CD4-positive, alpha-beta T cell (primary cell): ENCODE measurements at regions not wholly inside any gene's neighbourhood (a gene's known extent, or its start where the extent isn't known, plus 50 kb on each side); places are given as distances from the start of the nearest gene placed in this dataset.

Experiments used
- ATAC-seq: fragments of 200-7000 bp; cut with Tn5 transposase; one replicate; pipeline ENCODE4 v1.10.0; 2022; ENCODE audit warnings: mild to moderate bottlenecking; ENCODE audit not compliant: poor library complexity
- CTCF ChIA-PET: fragments of 350-600 bp; sonication (Branson Sonifier 250); formaldehyde crosslinking; loops from one replicate; lab custom pipeline; 2021; ENCODE audit warnings: antibody characterized with exemption, inconsistent platforms; lab: Charles Lee
- POLR2A ChIA-PET: fragments of 350-600 bp; sonication (Branson Sonifier 250); formaldehyde crosslinking; loops from one replicate; lab custom pipeline; 2021; ENCODE audit warnings: antibody characterized with exemption, inconsistent platforms; lab: Charles Lee
- DNase-seq, 14 experiments: peaks; one replicate each; pipeline ENCODE4 v3.0.0-alpha.2; 2013 to 2020; ENCODE audit warnings: mixed read lengths in 2 of 14
- H3K27ac ChIP-seq, 2 donors: one replicate each; pipeline versions ENCODE4 v1.5.1 to v1.7.0; 2013; ENCODE audit warnings: low read length in 2 of 2, low read depth in 1 of 2, mild to moderate bottlenecking in 1 of 2
- H3K27me3 ChIP-seq, 2 experiments: 1 replicate in 1 of 2; 2 replicates in 1 of 2; pipeline versions ENCODE4 v1.6.1 to v1.7.0; 2013; ENCODE audit warnings: low read length in 2 of 2, control low read depth in 1 of 2, mild to moderate bottlenecking in 1 of 2, moderate library complexity in 1 of 2; ENCODE audit not compliant: insufficient read depth in 2 of 2, control insufficient read depth in 1 of 2
- H3K36me3 ChIP-seq: one replicate; pipeline ENCODE4 v1.6.1; 2013; ENCODE audit warnings: low read length, control low read depth; ENCODE audit not compliant: insufficient read depth
- H3K4me1 ChIP-seq: one replicate; pipeline ENCODE4 v1.6.1; 2013; ENCODE audit warnings: low read length, control low read depth; ENCODE audit not compliant: insufficient read depth
- H3K4me3 ChIP-seq: one replicate; pipeline ENCODE4 v1.5.1; 2013; ENCODE audit warnings: mild to moderate bottlenecking, low read length, moderate library complexity
- H3K9me3 ChIP-seq, 2 experiments: 1 replicate in 1 of 2; 2 replicates in 1 of 2; pipeline versions ENCODE4 v1.6.1 to v1.7.0; 2013; ENCODE audit warnings: low read length in 2 of 2, mild to moderate bottlenecking in 2 of 2, control low read depth in 1 of 2, moderate library complexity in 1 of 2; ENCODE audit not compliant: control insufficient read depth in 1 of 2, insufficient read depth in 1 of 2
- H3K27ac Mint-ChIP-seq: one replicate; pipeline ENCODE4 v1.8.0; 2020; ENCODE audit warnings: mixed read lengths
- H3K27me3 Mint-ChIP-seq: one replicate; pipeline ENCODE4 v1.8.0; 2021; ENCODE audit warnings: mixed read lengths
- H3K36me3 Mint-ChIP-seq: one replicate; pipeline ENCODE4 v1.8.0; 2021; ENCODE audit warnings: low read depth, mixed read lengths
- H3K4me1 Mint-ChIP-seq: one replicate; pipeline ENCODE4 v1.8.0; 2021; ENCODE audit warnings: low read depth, mixed read lengths
- H3K4me3 Mint-ChIP-seq: one replicate; pipeline ENCODE4 v1.8.0; 2020; ENCODE audit warnings: mild to moderate bottlenecking, mixed read lengths
- H3K9me3 Mint-ChIP-seq: one replicate; pipeline ENCODE4 v1.8.0; 2020; ENCODE audit warnings: mixed read lengths
- intact Hi-C, 2 experiments: fragments of 100-400 bp; cut with DNase I in 1 of 2; cut with micrococcal nuclease in 1 of 2; formaldehyde crosslinking; loops; one replicate each; pipeline versions ENCODE4 v1.15.1 to v1.9.0; 2023 to 2025; cut with DNase I, micrococcal nuclease
- TF ChIP-seq, protein P1 (sequence below): fragments of 200-600 bp; IDR thresholded peaks from one replicate; pipeline ENCODE4 v1.8.0; 2022; ENCODE audit warnings: antibody characterized with exemption, mild to moderate bottlenecking

- TF ChIP-seq, protein P1, sequence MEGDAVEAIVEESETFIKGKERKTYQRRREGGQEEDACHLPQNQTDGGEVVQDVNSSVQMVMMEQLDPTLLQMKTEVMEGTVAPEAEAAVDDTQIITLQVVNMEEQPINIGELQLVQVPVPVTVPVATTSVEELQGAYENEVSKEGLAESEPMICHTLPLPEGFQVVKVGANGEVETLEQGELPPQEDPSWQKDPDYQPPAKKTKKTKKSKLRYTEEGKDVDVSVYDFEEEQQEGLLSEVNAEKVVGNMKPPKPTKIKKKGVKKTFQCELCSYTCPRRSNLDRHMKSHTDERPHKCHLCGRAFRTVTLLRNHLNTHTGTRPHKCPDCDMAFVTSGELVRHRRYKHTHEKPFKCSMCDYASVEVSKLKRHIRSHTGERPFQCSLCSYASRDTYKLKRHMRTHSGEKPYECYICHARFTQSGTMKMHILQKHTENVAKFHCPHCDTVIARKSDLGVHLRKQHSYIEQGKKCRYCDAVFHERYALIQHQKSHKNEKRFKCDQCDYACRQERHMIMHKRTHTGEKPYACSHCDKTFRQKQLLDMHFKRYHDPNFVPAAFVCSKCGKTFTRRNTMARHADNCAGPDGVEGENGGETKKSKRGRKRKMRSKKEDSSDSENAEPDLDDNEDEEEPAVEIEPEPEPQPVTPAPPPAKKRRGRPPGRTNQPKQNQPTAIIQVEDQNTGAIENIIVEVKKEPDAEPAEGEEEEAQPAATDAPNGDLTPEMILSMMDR = no peak
- H3K9me3 Mint-ChIP-seq = peaks cover 10% of the 10 kb centered on the region
- H3K4me3 ChIP-seq = no peak overlapping the region
- H3K4me1 ChIP-seq = no peaks in the 10 kb centered on the region
- no peak overlapping the region for H3K27ac Mint-ChIP-seq
- ATAC-seq (no peak), DNase-seq (no peak)
- no peaks in the 10 kb centered on the region for H3K36me3 Mint-ChIP-seq
- H3K4me3 Mint-ChIP-seq = no peak overlapping the region
- no peak overlapping the region for H3K27ac ChIP-seq
- ChIA-PET POLR2A (no interaction called here), CTCF (no interaction called here)
- no peaks in the 10 kb centered on the region for H3K36me3 ChIP-seq
- H3K4me1 Mint-ChIP-seq = no peaks in the 10 kb centered on the region
- peaks cover 0 to 11% of the 10 kb centered on the region in 2 experiments for H3K9me3 ChIP-seq
- intact Hi-C loops = no loop called here
- H3K27me3 ChIP-seq = peaks cover 0 to 5% of the 10 kb centered on the region in 2 experiments
- peaks cover 18% of the 10 kb centered on the region for H3K27me3 Mint-ChIP-seq
Observed at GRCh38 chr1:5590717-5591116, 401.5 kb downstream of the NPHP4 start.

DNA sequence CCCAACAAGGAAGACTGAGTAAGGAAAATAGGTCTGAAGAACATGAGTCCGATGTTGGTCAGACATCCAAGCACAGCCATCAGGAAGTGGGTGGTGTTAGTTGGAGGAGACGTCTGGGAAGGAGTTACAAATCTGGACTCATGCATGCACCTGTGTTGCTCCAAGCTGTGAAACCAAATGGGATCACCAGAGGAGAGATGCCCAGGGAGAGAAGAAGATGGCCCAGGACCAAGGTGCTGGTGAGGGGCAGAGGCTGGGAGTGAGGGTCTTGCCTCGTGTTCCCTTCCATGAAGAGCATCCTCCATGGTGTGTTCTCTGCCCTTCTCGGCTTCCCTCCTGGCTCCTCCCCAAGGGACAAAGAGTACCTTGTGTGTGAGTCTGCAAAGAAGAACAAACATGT lies 405.6 kb downstream of the NPHP4 start:
- no peaks in the 10 kb centered on the region for H3K4me1 Mint-ChIP-seq
- CTCF ChIA-PET = no interaction called here
- Histone ChIP-seq H3K27ac (no peak overlapping the region), H3K9me3 (no peaks in the 10 kb centered on the region), H3K4me1 (no peaks in the 10 kb centered on the region), H3K4me3 (no peak overlapping the region), H3K36me3 (no peaks in the 10 kb centered on the region), H3K27me3 (peaks cover 0 to 5% of the 10 kb centered on the region in 2 experiments)
- intact Hi-C loops = no loop called here
- POLR2A ChIA-PET = no interaction called here
- no peak overlapping the region for H3K27ac Mint-ChIP-seq
- ATAC-seq (no peak), DNase-seq (peak in 1 of 14 experiments; percentile 19)
- peaks cover 29% of the 10 kb centered on the region for H3K27me3 Mint-ChIP-seq
- TF ChIP-seq, protein P1 = no peak
- H3K4me3 Mint-ChIP-seq = no peak overlapping the region
- H3K9me3 Mint-ChIP-seq = peaks cover 8% of the 10 kb centered on the region
- no peaks in the 10 kb centered on the region for H3K36me3 Mint-ChIP-seq

GRCh38 chr1:5585256-5585655 lies 407.0 kb downstream of the NPHP4 start:
- Mint-ChIP-seq H3K36me3 (no peaks in the 10 kb centered on the region), H3K27me3 (peaks cover 34% of the 10 kb centered on the region)
- POLR2A ChIA-PET = no interaction called here

More at GRCh38 chr1:5585256-5585655, 407.0 kb downstream of the NPHP4 start:
- no peaks in the 10 kb centered on the region for H3K36me3 ChIP-seq
- H3K9me3 Mint-ChIP-seq = peaks cover 2% of the 10 kb centered on the region
- no peak overlapping the region for H3K4me3 Mint-ChIP-seq
- ATAC-seq (no peak), DNase-seq (no peak)
- no peak overlapping the region for H3K27ac ChIP-seq
- H3K4me1 ChIP-seq = no peaks in the 10 kb centered on the region
- intact Hi-C loops = no loop called here
- CTCF ChIA-PET = no interaction called here
- H3K27me3 ChIP-seq = peaks cover 5 to 9% of the 10 kb centered on the region in 2 experiments
- H3K4me1 Mint-ChIP-seq = no peaks in the 10 kb centered on the region
- TF ChIP-seq, protein P1 = no peak
- no peak overlapping the region for H3K4me3 ChIP-seq
- H3K9me3 ChIP-seq = no peaks in the 10 kb centered on the region
- H3K27ac Mint-ChIP-seq = no peak overlapping the region
